ENCODE measurements at regions not wholly inside any gene's neighbourhood (a gene's known extent, or its start where the extent isn't known, plus 50 kb on each side); places are given as distances from the start of the nearest gene placed in this dataset.

DNA sequence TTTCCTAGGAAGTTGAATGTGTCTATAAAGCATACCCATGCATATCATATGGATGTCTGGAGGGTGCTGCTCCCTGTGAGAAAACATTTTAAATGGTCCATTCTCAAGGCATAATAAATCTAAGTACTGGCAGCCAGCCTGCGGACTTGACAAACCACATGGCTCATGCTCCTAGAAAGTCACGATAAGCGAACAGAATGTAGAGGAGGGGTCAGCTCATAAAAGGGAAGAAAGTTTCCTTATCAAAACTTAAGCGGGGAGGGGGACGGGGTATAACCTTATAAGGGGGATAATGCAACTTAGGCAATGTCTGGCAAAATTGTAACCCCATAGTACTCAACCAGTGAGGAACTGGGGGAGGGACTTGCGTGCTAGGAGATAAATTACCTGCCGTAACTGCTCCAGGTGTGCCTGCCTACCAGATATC, 159.8 kb upstream of the LMCD1 start:
- 62 to 83% methylated on average over 7 of the region's 7 CpGs for WGBS, 2 donors
- no peaks in the 10 kb centered on the region for H3K9me3 ChIP-seq
- H3K27ac ChIP-seq = no peak overlapping the region
- intact Hi-C loops (cut with DNase I) = no loop called here
- H3K4me1 ChIP-seq = no peaks in the 10 kb centered on the region
- TF ChIP-seq, protein P1, sequence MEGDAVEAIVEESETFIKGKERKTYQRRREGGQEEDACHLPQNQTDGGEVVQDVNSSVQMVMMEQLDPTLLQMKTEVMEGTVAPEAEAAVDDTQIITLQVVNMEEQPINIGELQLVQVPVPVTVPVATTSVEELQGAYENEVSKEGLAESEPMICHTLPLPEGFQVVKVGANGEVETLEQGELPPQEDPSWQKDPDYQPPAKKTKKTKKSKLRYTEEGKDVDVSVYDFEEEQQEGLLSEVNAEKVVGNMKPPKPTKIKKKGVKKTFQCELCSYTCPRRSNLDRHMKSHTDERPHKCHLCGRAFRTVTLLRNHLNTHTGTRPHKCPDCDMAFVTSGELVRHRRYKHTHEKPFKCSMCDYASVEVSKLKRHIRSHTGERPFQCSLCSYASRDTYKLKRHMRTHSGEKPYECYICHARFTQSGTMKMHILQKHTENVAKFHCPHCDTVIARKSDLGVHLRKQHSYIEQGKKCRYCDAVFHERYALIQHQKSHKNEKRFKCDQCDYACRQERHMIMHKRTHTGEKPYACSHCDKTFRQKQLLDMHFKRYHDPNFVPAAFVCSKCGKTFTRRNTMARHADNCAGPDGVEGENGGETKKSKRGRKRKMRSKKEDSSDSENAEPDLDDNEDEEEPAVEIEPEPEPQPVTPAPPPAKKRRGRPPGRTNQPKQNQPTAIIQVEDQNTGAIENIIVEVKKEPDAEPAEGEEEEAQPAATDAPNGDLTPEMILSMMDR (IDR thresholded peaks at IDR 0.05) = no peak
- no peak for TF ChIP-seq POLR2A (IDR thresholded peaks at IDR 0.05)
- H3K27me3 ChIP-seq = no peaks in the 10 kb centered on the region
- H3K4me3 ChIP-seq (replicated peaks in 1 of 3) = no peak overlapping the region
- H3K36me3 ChIP-seq = no peaks in the 10 kb centered on the region
- no peak for DNase-seq

DNA sequence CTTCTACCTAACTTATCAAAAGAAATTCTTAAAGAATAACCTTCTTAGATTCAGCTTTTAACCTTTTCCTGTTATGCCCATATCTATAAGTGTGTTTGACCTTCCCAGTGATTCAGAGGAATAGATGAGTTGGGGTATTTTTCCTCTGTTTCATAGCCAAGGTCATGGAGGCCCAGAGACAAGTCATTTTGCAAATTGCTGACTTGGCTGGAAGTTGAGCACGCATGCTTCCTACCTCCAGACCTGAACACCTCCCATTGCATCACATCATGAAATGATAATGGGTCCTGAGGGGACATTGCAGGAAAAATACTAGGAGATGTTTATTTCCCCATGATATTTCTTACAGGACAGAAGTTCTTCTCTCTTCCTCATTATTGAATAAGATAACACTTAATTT, 158.6 kb upstream of the LMCD1 start:
- intact Hi-C loops (cut with DNase I) = no loop called here
- Histone ChIP-seq H3K9me3 (no peaks in the 10 kb centered on the region), H3K4me1 (no peaks in the 10 kb centered on the region), H3K36me3 (no peaks in the 10 kb centered on the region), H3K4me3 (replicated peaks in 1 of 3) (no peak overlapping the region), H3K27me3 (no peaks in the 10 kb centered on the region), H3K27ac (no peak overlapping the region)
- no peak for DNase-seq
- WGBS, 2 donors = 85 to 86% methylated on average over 1 of the region's 1 CpG
- TF ChIP-seq POLR2A (IDR thresholded peaks at IDR 0.05) = no peak
- TF ChIP-seq, protein P1 (IDR thresholded peaks at IDR 0.05) = no peak

- intact Hi-C loops (cut with DNase I) = no loop called here
- Histone ChIP-seq H3K4me1 (no peaks in the 10 kb centered on the region), H3K9me3 (no peaks in the 10 kb centered on the region), H3K27ac (no peak overlapping the region), H3K4me3 (replicated peaks in 1 of 3) (no peak overlapping the region), H3K36me3 (no peaks in the 10 kb centered on the region), H3K27me3 (no peaks in the 10 kb centered on the region)
- no peak for DNase-seq
- TF ChIP-seq, protein P1 (IDR thresholded peaks at IDR 0.05) = no peak
- TF ChIP-seq POLR2A (IDR thresholded peaks at IDR 0.05) = no peak
Measured at GRCh38 chr3:8345398-8345797, 156.2 kb upstream of the LMCD1 start.

DNA sequence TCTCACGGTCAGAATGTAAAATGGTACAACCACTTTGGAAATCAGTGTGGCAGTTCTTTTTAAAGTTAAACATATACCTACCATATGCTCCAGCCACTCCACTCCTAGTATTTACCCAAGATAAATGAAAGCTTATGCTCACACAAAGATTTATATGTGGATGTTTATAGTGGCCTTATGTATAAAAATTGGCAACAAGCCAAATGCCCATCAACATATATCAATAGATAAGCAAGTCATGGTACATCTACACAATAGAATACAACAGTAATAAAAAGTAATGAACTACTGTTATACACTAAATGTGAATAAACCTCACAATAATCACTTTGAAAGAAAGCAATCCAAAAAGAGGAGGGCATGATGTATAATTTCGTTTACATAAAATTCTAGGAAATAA, 153.5 kb upstream of the LMCD1 start:
- H3K27me3 ChIP-seq = no peaks in the 10 kb centered on the region
- no peak for DNase-seq
- H3K36me3 ChIP-seq = no peaks in the 10 kb centered on the region
- H3K9me3 ChIP-seq = no peaks in the 10 kb centered on the region
- no peak overlapping the region for H3K4me3 ChIP-seq (replicated peaks in 1 of 3)
- TF ChIP-seq, protein P1 (IDR thresholded peaks at IDR 0.05) = no peak
- TF ChIP-seq POLR2A (IDR thresholded peaks at IDR 0.05) = no peak
- H3K4me1 ChIP-seq = no peaks in the 10 kb centered on the region
- 89% methylated on average over 2 of the region's 2 CpGs for WGBS, 2 donors
- intact Hi-C loops (cut with DNase I) = no loop called here
- H3K27ac ChIP-seq = no peak overlapping the region

GRCh38 chr3:8352475-8352874, 149.1 kb upstream of the LMCD1 start:
- intact Hi-C loops (cut with DNase I) = no loop called here
- Histone ChIP-seq H3K36me3 (no peaks in the 10 kb centered on the region), H3K27me3 (no peaks in the 10 kb centered on the region), H3K27ac (no peak overlapping the region), H3K9me3 (no peaks in the 10 kb centered on the region), H3K4me3 (replicated peaks in 1 of 3) (no peak overlapping the region), H3K4me1 (no peaks in the 10 kb centered on the region)
- no peak for DNase-seq
- 91 to 95% methylated on average over 2 of the region's 2 CpGs for WGBS, 2 donors
- TF ChIP-seq POLR2A (IDR thresholded peaks at IDR 0.05) = no peak
- TF ChIP-seq, protein P1 (IDR thresholded peaks at IDR 0.05) = no peak
